NCI-H2029 treated with DMSO at 0.1 percent for 48 hours (cell line): ENCODE measurements at regions not wholly inside any gene's neighbourhood (a gene's known extent, or its start where the extent isn't known, plus 50 kb on each side); places are given as distances from the start of the nearest gene placed in this dataset.
"Not testable (repeated sequence)": the region's sequence is repeated elsewhere in the genome, so short reads cannot be mapped to it uniquely, and the experiment has no call there.

Experiments
- DNase-seq: peaks from one replicate; lab custom pipeline; 2025; lab: John Stamatoyannopoulos, UW

DNA sequence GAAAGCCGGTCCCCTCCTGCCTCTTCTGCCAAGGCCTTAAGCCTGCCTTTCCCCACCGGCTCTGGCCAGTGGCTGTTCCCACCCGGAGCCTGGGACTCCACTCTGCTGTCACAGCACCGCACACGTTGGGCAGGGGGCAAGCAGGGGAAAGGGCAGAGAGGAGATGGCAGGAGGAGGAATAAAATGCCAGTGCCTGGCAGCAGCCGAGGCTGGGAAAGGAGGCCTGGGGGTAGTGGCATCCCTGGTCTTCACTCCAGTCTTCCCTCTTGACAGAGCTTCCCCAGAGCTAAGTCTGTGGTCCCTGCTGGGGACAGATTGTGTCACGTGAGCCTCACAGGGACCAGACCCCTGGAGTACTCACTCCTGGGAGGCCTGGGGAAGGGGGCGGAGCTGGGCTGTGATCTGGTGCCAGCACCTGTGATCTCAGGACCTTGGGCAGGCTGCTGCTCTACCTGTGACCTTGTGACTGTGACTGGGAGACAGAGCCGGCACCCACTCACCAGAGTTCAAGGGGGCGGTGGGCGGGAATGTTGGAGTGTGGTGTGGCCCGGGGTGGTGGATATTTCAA lies 97.2 kb upstream of the GSE1 start:
- DNase-seq: no peak

DNA sequence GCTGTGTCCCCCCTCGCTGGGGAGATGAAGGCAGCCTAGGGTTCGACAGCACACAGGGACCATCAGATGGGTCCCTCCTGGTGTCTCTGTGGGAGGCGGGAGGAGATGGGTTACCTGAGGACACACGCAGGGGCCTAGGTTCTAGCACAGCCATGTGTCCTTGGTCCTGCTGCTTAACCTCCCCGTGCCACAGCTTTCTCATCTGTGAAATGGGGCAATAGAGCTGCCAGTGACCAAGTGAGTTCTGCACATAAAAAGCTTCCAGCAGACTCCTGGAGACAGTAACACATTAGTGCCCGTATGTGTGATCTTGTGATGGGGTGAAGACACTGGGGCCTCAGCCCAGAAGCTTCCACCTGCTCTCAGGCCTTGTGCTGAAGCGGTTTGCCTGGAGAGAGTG lies 96.0 kb upstream of the GSE1 start:
- DNase-seq: no peak

- no peak for DNase-seq
Observed at GRCh38 chr16:85517563-85518179, 95.5 kb upstream of the GSE1 start.

DNA sequence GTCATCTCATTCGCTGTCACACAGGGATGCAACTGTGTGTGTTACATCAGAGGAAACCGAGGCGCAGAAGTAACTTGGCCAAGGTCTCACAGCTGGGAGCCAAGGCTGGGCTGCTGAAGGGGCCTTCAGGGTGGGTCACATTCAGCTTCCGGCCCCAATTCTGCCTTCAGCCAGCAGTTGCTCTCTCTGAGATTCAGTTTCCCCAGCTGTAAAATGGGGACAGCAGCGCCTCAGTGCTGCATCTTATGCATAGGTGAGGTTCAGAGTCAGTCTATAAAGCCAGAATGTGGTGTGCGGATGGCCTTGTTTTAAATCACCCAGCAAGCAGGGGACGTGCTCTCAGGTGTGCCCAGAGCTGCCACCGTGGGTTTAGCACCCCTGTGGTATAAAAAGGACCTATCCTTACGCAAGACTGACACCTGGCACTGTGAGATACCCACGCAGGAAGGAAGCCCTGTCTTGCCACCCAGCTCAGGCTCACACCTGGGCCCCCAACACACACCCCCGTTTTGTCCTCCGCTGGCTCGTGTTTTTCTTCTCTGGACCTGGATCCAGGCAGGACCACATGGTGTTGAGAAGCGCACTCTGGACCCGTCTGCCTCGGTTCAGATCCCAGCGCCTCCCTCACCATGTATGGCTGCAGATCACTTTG lies 94.6 kb upstream of the GSE1 start:
- DNase-seq: no peak

GRCh38 chr16:85519050-85519440 lies 94.1 kb upstream of the GSE1 start:
- not testable (repeated sequence) for DNase-seq

- DNase-seq: no peak
Observed at GRCh38 chr16:85519540-85520231, 93.4 kb upstream of the GSE1 start.

- no peak for DNase-seq
Observed at GRCh38 chr16:85520853-85521521, 92.1 kb upstream of the GSE1 start.

- DNase-seq: no peak
Observed at GRCh38 chr16:85521552-85522307, 91.4 kb upstream of the GSE1 start.

DNA sequence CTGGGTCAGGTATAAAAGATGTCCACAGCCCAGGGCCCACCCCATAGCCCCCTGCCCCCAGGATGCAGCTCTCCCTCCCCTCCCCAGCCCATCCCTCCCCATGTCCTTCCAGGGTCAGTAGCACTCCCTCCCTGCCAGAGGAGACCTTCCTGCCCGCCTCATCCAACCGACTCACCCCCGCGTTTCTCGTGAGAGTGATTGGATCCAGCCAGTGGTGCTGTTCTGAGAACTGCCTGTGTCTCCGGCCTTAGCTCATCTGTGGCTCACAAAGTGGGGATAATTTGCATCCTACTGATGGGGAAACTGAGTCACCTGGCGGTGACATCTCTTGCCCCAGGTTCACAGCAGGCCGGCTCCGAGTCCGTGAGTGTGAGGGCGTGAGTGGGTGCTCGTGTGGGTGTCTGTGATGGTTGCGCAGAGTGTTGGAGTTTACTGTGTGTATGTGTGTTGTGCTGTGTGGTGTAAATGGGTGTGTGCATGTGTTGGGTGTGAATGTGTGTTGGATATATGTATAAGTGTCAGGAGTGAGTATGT lies 90.7 kb upstream of the GSE1 start:
- no peak for DNase-seq

DNA sequence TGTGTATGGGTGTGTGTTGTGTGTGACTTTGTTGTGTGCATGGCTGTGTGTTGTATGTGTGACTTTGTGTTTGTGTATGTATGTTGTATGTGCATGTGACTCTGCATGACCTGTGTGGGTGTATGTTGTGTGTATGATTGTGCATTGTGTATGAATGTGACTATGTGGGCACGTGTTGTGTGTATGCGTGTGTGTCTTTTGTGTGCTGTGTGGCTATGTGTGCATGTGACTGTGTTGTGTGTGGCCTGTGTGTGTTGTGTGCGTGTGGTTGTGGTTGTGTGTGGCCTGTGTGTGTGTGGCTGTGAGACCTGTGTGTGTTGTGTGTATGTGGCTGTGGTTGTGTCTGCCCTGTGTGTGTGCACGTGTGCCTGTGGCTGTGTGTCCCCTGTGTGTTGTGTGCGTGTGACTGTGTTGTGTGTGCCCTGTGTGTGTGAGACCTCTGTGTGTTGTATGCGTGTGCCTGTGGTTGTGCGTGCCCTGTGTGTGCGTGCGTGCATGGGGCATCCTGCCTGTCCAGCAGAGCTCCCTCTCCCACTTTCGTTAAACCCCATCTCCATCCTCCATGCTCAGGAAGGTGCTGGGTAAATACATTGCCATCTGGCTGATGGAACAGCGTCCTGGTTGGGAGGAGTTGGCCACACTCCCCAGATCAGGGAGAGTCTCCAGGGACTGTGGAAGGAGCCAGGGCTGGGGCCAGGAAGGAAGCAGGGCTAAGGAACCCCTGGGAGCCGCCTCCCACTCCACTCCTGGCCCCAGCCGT lies 90.1 kb upstream of the GSE1 start:
- no peak for DNase-seq

DNA sequence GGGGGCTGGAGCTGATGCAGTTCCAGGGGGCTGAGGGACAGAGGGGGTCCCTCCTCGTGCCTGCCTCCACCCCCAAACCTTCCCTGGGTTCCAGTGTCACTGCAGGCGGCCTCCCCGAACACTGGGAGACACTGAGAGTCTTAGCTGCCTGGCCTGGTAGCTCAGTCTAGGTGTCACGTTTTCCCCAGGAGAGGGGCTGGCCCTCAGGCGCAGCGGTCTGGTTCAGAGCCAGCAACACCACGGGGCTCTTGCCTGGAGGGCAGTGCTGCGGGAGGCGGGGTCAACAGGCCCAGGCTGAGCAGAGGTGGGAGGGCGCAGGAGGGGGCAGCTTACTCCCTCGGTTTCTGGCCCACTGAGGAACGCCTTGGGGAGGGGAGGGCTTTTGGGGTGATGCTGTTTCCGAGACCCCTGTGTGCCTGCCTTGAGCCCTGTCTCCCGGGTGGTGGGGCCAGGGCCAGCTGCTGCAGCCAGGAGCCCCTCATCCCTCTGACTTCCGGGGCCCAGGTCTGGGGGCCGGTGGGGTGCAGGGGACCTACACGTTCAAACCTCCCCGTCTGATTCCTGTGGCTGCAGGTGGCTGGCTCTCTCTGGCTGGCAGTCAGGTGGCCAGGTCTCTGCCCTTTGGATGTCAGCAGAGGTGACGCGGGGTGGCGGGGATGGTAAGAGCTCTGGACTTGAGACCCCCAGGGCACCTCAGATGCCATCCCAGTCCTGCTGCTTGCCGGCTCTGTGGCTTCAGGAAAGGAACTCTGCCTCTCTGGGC lies 89.3 kb upstream of the GSE1 start:
- peak; percentile 22 for DNase-seq

DNA sequence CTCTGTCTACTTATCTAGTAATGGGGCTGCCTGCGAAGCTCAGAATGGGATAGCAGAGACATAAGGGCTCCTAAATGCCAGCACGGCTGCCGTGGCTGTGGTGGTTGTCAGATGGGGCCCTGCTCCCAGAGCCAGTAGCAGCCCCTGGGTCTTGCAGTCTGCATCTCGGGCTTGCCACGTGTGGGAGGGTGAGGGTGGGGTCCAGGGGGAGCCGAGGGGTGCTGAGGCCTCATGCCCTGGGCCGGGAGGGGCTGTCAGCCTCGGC lies 88.8 kb upstream of the GSE1 start:
- DNase-seq: no peak

GRCh38 chr16:85524630-85525419 lies 88.3 kb upstream of the GSE1 start:
- no peak for DNase-seq

DNA sequence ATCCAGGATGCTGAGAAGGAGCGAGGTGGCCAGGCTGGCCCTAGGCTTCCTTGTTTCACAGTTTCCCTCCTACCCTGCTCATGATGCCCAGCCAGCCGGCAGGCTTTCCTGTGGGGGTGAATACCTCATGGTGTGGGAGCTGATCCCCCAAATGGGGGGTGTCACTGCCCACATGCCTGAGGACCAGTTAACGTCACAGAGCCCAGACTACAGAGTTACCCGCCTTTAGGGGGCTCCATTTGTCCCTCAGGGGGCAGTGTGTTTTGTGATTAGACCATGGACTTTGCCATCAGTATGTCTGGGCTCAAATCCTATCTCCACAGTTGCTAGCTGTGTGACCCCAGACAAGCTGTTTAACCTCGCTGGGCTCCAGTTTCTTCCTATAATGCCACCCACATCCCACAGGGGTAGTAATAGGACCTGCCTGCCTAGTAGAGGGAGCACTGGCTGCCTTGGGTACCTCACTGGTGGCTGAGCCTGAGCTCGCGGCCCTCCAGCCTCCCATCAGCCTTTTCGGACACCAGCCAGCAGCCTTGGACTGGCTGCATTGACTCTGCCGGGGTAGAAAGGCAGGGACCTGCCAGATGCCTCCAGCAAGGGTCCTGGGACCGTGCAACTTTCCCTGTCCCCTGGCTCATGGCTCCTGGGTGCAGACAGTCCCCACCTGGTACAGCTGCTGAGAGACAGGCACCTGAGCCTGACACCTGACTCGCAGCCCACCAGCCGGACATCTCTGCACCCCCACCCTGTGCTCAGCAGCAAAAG lies 87.5 kb upstream of the GSE1 start:
- no peak for DNase-seq

GRCh38 chr16:85526185-85526974 lies 86.7 kb upstream of the GSE1 start:
- DNase-seq: no peak

DNA sequence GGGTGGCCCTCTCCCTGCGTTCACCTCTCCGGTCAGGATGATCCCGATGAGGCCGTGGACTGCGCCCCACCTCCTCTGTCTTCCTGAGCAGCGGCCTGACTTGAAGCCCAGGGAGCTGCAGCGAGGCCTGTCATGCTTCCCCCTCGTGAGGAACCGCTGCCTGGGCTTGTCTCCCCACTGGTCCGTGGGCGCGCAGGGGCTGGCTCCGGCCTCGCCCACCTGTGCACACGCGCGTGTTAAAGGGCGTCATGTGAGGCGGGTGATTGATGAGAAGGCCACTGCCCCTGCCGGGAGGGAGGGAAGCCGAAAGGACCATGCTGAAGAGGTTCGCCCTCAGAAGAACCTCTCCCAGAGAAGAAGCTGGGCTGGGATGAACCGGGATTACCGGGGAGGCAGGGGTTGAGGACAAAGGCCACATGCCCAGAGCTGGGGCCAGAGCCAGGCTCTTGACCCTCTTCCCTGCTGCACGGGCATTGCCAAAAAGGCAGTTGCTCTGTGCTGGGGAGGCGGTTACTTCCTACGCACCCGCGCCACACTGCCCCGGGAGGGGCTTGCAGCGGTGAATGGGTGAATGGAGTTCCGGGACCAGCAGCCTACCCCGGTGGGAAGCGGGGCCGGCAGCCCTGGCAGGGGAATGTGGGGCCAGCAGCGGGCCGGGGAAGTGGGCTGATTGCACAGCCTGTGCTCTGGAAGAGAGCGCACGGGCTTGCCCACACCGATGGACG lies 85.9 kb upstream of the GSE1 start:
- DNase-seq: no peak

DNA sequence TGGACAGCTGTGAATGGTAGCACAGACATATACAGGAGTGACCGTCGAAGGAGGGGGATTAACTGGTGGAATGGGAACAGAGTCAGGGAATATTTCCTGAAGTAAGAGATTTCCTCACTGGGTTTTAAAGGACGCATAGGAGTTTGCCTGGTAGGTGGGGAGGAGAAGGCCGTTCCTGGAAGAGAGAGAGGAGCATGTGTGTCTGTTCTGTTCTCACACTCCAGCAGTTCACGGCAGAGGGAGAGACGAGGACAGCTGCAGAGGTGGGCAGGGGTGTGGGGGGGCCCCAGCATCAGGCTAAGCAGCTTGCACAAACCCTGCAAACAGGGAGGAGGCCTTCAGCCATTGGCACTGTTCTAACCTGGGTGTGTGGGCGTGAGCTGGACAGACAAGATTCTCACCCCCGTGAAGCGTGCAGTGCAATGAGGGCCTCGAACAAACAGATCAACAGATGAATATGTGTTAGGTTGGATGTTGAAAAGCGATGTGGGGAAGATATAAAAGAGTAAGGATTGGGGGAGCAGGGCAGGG lies 85.3 kb upstream of the GSE1 start:
- DNase-seq: no peak
